ENCODE measurements at regions not wholly inside any gene's neighbourhood (a gene's known extent, or its start where the extent isn't known, plus 50 kb on each side); places are given as distances from the start of the nearest gene placed in this dataset.

DNA sequence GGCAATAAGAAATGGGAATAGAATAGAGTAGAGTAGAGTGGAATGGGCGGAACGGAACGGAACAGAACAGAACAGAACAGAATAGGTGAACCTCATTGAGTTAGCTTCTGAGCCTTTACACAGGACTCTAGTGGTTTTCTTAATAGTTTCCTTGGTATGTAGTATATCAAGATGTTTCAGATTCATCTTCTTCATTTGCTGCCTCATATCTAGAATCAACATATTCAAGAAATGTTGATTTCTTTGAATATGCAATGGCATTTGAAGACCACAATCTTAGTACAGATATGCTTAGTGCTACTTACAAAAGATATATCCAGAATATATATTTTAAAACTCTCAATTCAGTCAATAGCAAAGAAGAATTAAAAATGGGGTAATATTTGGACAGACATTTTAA lies 133.8 kb downstream of the TSEN15 start:
- H3K36me3 ChIP-seq (ENCODE audit: control insufficient read depth, insufficient read depth, low read length): no peaks in the 10 kb centered on the region
- H3K27ac ChIP-seq (ENCODE audit: insufficient read depth, low read length, poor library complexity, severe bottlenecking): no peak overlapping the region
- no peaks in the 10 kb centered on the region for H3K36me3 Mint-ChIP-seq
- ATAC-seq (ENCODE audit: low read depth in 2 of 2) (no peak), DNase-seq (no peak)
- peaks cover 0 to 2% (median 0%) of the 10 kb centered on the region in 7 donors for H3K9me3 Mint-ChIP-seq
- H3K27ac Mint-ChIP-seq: no peak overlapping the region
- peaks cover 2% of the 10 kb centered on the region for H3K27me3 ChIP-seq (ENCODE audit: control insufficient read depth, insufficient read depth, low read length)
- H3K4me1 ChIP-seq (ENCODE audit: control insufficient read depth, insufficient read depth, low read length, poor library complexity, severe bottlenecking): no peaks in the 10 kb centered on the region
- no peaks in the 10 kb centered on the region for H3K9me3 ChIP-seq (ENCODE audit: control insufficient read depth in 2 of 2, low read length in 2 of 2)
- no peaks in the 10 kb centered on the region for H3K4me1 Mint-ChIP-seq
- no peak overlapping the region for H3K4me3 Mint-ChIP-seq
- H3K4me3 ChIP-seq (ENCODE audit: low read depth, low read length): no peak overlapping the region
- H3K27me3 Mint-ChIP-seq: peaks cover 16% of the 10 kb centered on the region

DNA sequence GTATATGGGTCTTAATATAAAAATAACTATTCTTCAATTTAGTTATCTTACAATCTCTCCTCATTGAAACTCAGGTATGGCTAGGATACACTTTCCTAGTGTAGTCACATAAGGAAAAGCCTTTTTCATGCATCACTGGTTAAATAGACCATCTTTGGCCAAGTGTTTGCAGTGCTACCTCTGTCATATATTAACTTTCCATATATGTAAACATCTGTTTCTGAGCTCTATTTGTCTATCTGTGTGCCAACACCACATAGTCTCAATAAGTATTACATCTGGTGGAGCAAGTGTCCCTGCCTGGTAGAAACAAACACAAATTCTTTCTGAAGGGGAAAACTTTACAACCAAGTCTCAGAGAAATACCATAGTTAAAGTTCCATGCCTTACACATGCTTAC lies 134.6 kb downstream of the TSEN15 start:
- H3K27ac ChIP-seq (ENCODE audit: insufficient read depth, low read length, poor library complexity, severe bottlenecking): no peak overlapping the region
- H3K27me3 ChIP-seq (ENCODE audit: control insufficient read depth, insufficient read depth, low read length): peaks cover 2% of the 10 kb centered on the region
- H3K36me3 ChIP-seq (ENCODE audit: control insufficient read depth, insufficient read depth, low read length): no peaks in the 10 kb centered on the region
- ATAC-seq (ENCODE audit: low read depth in 2 of 2) (no peak), DNase-seq (no peak)
- H3K27me3 Mint-ChIP-seq: peaks cover 17% of the 10 kb centered on the region
- no peaks in the 10 kb centered on the region for H3K4me1 Mint-ChIP-seq
- H3K4me3 Mint-ChIP-seq: no peak overlapping the region
- no peaks in the 10 kb centered on the region for H3K36me3 Mint-ChIP-seq
- H3K27ac Mint-ChIP-seq: no peak overlapping the region
- H3K9me3 Mint-ChIP-seq: peaks cover 0 to 1% (median 0%) of the 10 kb centered on the region in 7 donors
- no peaks in the 10 kb centered on the region for H3K4me1 ChIP-seq (ENCODE audit: control insufficient read depth, insufficient read depth, low read length, poor library complexity, severe bottlenecking)
- no peak overlapping the region for H3K4me3 ChIP-seq (ENCODE audit: low read depth, low read length)
- no peaks in the 10 kb centered on the region for H3K9me3 ChIP-seq (ENCODE audit: control insufficient read depth in 2 of 2, low read length in 2 of 2)

DNA sequence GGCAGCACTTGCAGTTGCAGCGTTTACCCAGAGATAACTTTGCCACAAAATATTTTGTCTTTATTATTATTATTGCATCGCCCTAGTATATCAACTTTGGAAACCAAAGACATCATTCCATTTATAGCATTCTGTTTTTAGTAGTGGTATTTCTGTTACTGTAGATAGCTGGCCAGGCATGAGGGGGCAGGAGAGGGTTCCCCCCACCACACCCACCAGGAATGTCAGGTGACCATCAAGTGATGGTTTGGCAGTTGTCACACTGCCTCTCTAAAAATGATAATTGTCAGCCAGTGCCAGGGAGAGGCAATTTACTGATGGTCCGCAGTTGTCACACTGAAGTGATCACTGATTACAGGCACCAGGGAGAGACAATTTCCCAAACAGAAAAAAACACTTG lies 135.6 kb downstream of the TSEN15 start:
- no peaks in the 10 kb centered on the region for H3K9me3 ChIP-seq (ENCODE audit: control insufficient read depth in 2 of 2, low read length in 2 of 2)
- H3K4me1 ChIP-seq (ENCODE audit: control insufficient read depth, insufficient read depth, low read length, poor library complexity, severe bottlenecking): no peaks in the 10 kb centered on the region
- no peaks in the 10 kb centered on the region for H3K36me3 ChIP-seq (ENCODE audit: control insufficient read depth, insufficient read depth, low read length)
- no peaks in the 10 kb centered on the region for H3K36me3 Mint-ChIP-seq
- no peak overlapping the region for H3K27ac ChIP-seq (ENCODE audit: insufficient read depth, low read length, poor library complexity, severe bottlenecking)
- peaks cover 0 to 1% (median 0%) of the 10 kb centered on the region in 7 donors for H3K9me3 Mint-ChIP-seq
- H3K4me3 Mint-ChIP-seq: no peak overlapping the region
- DNase-seq (no peak), ATAC-seq (ENCODE audit: low read depth in 2 of 2) (no peak)
- H3K27ac Mint-ChIP-seq: no peak overlapping the region
- H3K27me3 ChIP-seq (ENCODE audit: control insufficient read depth, insufficient read depth, low read length): peaks cover 2% of the 10 kb centered on the region
- peaks cover 17% of the 10 kb centered on the region for H3K27me3 Mint-ChIP-seq
- H3K4me1 Mint-ChIP-seq: no peaks in the 10 kb centered on the region
- H3K4me3 ChIP-seq (ENCODE audit: low read depth, low read length): no peak overlapping the region

DNA sequence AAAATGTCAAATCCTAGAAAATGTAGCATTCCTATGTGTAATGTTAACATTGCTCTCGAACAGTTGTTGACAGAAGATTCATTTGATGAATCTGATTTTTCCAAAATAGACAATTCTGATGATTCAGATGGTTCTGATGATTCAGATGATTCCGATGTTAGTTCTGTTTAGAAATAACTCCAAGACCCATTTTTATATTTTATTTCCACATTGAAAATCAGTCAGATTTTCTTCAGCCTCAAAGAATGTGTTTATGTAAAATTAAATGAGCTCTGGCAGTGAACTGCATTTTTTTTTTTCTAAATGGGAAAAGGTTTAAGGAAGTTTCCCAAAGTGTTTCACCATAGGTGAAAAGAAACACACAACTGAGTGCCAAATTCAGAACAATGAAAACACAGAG lies 136.5 kb downstream of the TSEN15 start:
- Mint-ChIP-seq H3K36me3 (no peaks in the 10 kb centered on the region), H3K27ac (no peak overlapping the region), H3K4me3 (no peak overlapping the region), H3K27me3 (peaks cover 17% of the 10 kb centered on the region), H3K4me1 (no peaks in the 10 kb centered on the region), H3K9me3 (peaks cover 0 to 1% (median 0%) of the 10 kb centered on the region in 7 donors)
- Histone ChIP-seq H3K36me3 (ENCODE audit: control insufficient read depth, insufficient read depth, low read length) (no peaks in the 10 kb centered on the region), H3K9me3 (ENCODE audit: control insufficient read depth in 2 of 2, low read length in 2 of 2) (no peaks in the 10 kb centered on the region), H3K27me3 (ENCODE audit: control insufficient read depth, insufficient read depth, low read length) (peaks cover 2% of the 10 kb centered on the region), H3K4me1 (ENCODE audit: control insufficient read depth, insufficient read depth, low read length, poor library complexity, severe bottlenecking) (no peaks in the 10 kb centered on the region), H3K4me3 (ENCODE audit: low read depth, low read length) (no peak overlapping the region), H3K27ac (ENCODE audit: insufficient read depth, low read length, poor library complexity, severe bottlenecking) (no peak overlapping the region)
- ATAC-seq (ENCODE audit: low read depth in 2 of 2) (no peak), DNase-seq (no peak)

DNA sequence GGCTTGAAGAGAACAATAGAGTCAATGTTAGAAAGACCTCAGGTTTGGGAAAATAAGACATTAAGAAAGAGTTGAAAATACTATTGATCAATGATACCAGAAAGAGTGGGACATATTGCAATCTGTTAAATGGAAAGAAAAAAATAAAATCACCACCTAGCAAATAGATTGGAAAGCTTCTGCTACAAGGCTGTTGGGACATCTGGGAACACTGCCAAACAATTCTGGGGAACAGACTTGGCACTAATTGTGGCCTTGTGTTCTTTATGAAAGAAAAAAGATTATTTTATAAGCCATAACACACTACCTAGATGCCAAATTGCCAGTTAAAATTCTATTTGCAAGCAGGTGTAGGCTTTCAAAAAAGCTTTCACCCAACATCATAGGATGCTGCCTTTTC lies 137.8 kb downstream of the TSEN15 start:
- ATAC-seq (ENCODE audit: low read depth in 2 of 2) (no peak), DNase-seq (no peak)
- H3K27ac Mint-ChIP-seq: no peak overlapping the region
- Histone ChIP-seq H3K9me3 (ENCODE audit: control insufficient read depth in 2 of 2, low read length in 2 of 2) (no peaks in the 10 kb centered on the region), H3K27ac (ENCODE audit: insufficient read depth, low read length, poor library complexity, severe bottlenecking) (no peak overlapping the region), H3K4me1 (ENCODE audit: control insufficient read depth, insufficient read depth, low read length, poor library complexity, severe bottlenecking) (no peaks in the 10 kb centered on the region), H3K27me3 (ENCODE audit: control insufficient read depth, insufficient read depth, low read length) (peaks cover 2% of the 10 kb centered on the region), H3K36me3 (ENCODE audit: control insufficient read depth, insufficient read depth, low read length) (no peaks in the 10 kb centered on the region), H3K4me3 (ENCODE audit: low read depth, low read length) (no peak overlapping the region)
- peaks cover 0 to 1% (median 0%) of the 10 kb centered on the region in 7 donors for H3K9me3 Mint-ChIP-seq
- no peak overlapping the region for H3K4me3 Mint-ChIP-seq
- no peaks in the 10 kb centered on the region for H3K4me1 Mint-ChIP-seq
- H3K36me3 Mint-ChIP-seq: no peaks in the 10 kb centered on the region
- H3K27me3 Mint-ChIP-seq: peaks cover 17% of the 10 kb centered on the region

GRCh38 chr1:184190616-184191015 lies 139.1 kb downstream of the TSEN15 start:
- no peak for ATAC-seq (ENCODE audit: low read depth in 2 of 2)

GRCh38 chr1:184191181-184191621 lies 139.7 kb downstream of the TSEN15 start:
- Mint-ChIP-seq H3K4me1 (no peaks in the 10 kb centered on the region), H3K27ac (no peak overlapping the region), H3K9me3 (peaks cover 0 to 1% (median 0%) of the 10 kb centered on the region in 7 donors), H3K36me3 (no peaks in the 10 kb centered on the region), H3K27me3 (peaks cover 15% of the 10 kb centered on the region), H3K4me3 (no peak overlapping the region)
- Histone ChIP-seq H3K4me3 (ENCODE audit: low read depth, low read length) (no peak overlapping the region), H3K27ac (ENCODE audit: insufficient read depth, low read length, poor library complexity, severe bottlenecking) (no peak overlapping the region), H3K4me1 (ENCODE audit: control insufficient read depth, insufficient read depth, low read length, poor library complexity, severe bottlenecking) (no peaks in the 10 kb centered on the region), H3K36me3 (ENCODE audit: control insufficient read depth, insufficient read depth, low read length) (no peaks in the 10 kb centered on the region), H3K9me3 (ENCODE audit: control insufficient read depth in 2 of 2, low read length in 2 of 2) (no peaks in the 10 kb centered on the region), H3K27me3 (ENCODE audit: control insufficient read depth, insufficient read depth, low read length) (peaks cover 2% of the 10 kb centered on the region)
- ATAC-seq (ENCODE audit: low read depth in 2 of 2) (no peak), DNase-seq (no peak)

More at GRCh38 chr1:184190616-184191015, 139.1 kb downstream of the TSEN15 start:
- peaks cover 12% of the 10 kb centered on the region for H3K27me3 Mint-ChIP-seq
- H3K27ac Mint-ChIP-seq: peak overlapping the region in 1 of 3 donors; percentile 74
- no peak overlapping the region for H3K4me3 ChIP-seq (ENCODE audit: low read depth, low read length)
- H3K36me3 ChIP-seq (ENCODE audit: control insufficient read depth, insufficient read depth, low read length): no peaks in the 10 kb centered on the region
- no peaks in the 10 kb centered on the region for H3K4me1 Mint-ChIP-seq
- H3K9me3 Mint-ChIP-seq: no peaks in the 10 kb centered on the region
- H3K9me3 ChIP-seq (ENCODE audit: control insufficient read depth in 2 of 2, low read length in 2 of 2): no peaks in the 10 kb centered on the region
- peaks cover 2% of the 10 kb centered on the region for H3K27me3 ChIP-seq (ENCODE audit: control insufficient read depth, insufficient read depth, low read length)
- no peak for DNase-seq
- no peaks in the 10 kb centered on the region for H3K36me3 Mint-ChIP-seq
- H3K4me1 ChIP-seq (ENCODE audit: control insufficient read depth, insufficient read depth, low read length, poor library complexity, severe bottlenecking): no peaks in the 10 kb centered on the region
- no peak overlapping the region for H3K27ac ChIP-seq (ENCODE audit: insufficient read depth, low read length, poor library complexity, severe bottlenecking)
- H3K4me3 Mint-ChIP-seq: no peak overlapping the region

DNA sequence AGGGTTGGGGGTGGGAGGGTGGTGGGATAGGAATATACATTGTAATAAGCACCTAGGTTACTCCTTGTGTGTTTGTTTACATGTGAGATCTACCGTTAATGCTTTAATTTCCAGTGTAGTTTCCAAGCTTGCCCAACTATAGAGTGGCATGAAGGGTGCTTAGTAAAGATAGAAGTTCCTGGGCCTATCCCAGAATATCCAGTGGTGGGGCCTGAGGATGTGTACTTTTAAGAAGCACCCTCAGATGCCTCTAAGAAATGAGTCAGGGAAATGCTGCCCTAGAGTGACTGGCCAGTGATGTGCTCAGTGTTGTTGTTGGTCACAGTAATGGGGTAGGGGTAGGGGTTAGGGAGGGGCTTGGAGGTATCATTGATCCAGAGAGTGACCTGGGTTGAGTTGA lies 141.3 kb downstream of the TSEN15 start:
- Histone ChIP-seq H3K27me3 (ENCODE audit: control insufficient read depth, insufficient read depth, low read length) (peaks cover 2% of the 10 kb centered on the region), H3K36me3 (ENCODE audit: control insufficient read depth, insufficient read depth, low read length) (no peaks in the 10 kb centered on the region), H3K4me3 (ENCODE audit: low read depth, low read length) (no peak overlapping the region), H3K27ac (ENCODE audit: insufficient read depth, low read length, poor library complexity, severe bottlenecking) (no peak overlapping the region), H3K4me1 (ENCODE audit: control insufficient read depth, insufficient read depth, low read length, poor library complexity, severe bottlenecking) (no peaks in the 10 kb centered on the region), H3K9me3 (ENCODE audit: control insufficient read depth in 2 of 2, low read length in 2 of 2) (no peaks in the 10 kb centered on the region)
- Mint-ChIP-seq H3K27ac (no peak overlapping the region), H3K4me1 (no peaks in the 10 kb centered on the region), H3K36me3 (no peaks in the 10 kb centered on the region), H3K4me3 (no peak overlapping the region), H3K27me3 (peaks cover 20% of the 10 kb centered on the region), H3K9me3 (peaks cover 0 to 3% (median 0%) of the 10 kb centered on the region in 7 donors)
- no peak for ATAC-seq (ENCODE audit: low read depth in 2 of 2)
- no peak for DNase-seq
